Nucleus accumbens (tissue), 56 donors: ENCODE measurements at regions not wholly inside any gene's neighbourhood (a gene's known extent, or its start where the extent isn't known, plus 50 kb on each side); places are given as distances from the start of the nearest gene placed in this dataset.

Experiments
- DNase-seq, 56 donors: peaks; one replicate each; lab custom pipeline; 2025; lab: John Stamatoyannopoulos, UW

- no peak for DNase-seq
These were observed 183.1 kb downstream of the INO80D start for GRCh38 chr2:205902900-205903237.

- no peak for DNase-seq
These were observed 183.7 kb downstream of the INO80D start for GRCh38 chr2:205902041-205902899.

- no peak for DNase-seq
These were observed 184.5 kb downstream of the INO80D start for GRCh38 chr2:205901491-205901890.

- no peak for DNase-seq
These were observed 187.2 kb downstream of the INO80D start for GRCh38 chr2:205898744-205899143.

GRCh38 chr2:205895981-205896655, 189.9 kb downstream of the INO80D start:
- no peak for DNase-seq

GRCh38 chr2:205892665-205893259, 193.2 kb downstream of the INO80D start:
- DNase-seq: no peak

GRCh38 chr2:205892251-205892655, 193.7 kb downstream of the INO80D start:
- DNase-seq: peak in 12 of 56 donors; percentile 5 to 42 (median 18)

- no peak for DNase-seq
These were observed 196.9 kb downstream of the INO80D start for GRCh38 chr2:205889114-205889513.

- DNase-seq: no peak
These were observed 198.3 kb downstream of the INO80D start for GRCh38 chr2:205887637-205888036.

- DNase-seq: peak in 55 of 56 donors; percentile 1 to 86 (median 56)
These were observed 200.4 kb downstream of the INO80D start for GRCh38 chr2:205885492-205886099.

GRCh38 chr2:205883965-205884364, 201.7 kb downstream of the NRP2 start:
- DNase-seq: no peak

- DNase-seq: no peak
These were observed 200.6 kb downstream of the NRP2 start for GRCh38 chr2:205882806-205883425.

GRCh38 chr2:205880048-205880447, 197.7 kb downstream of the NRP2 start:
- DNase-seq: no peak

GRCh38 chr2:205878999-205879762, 196.9 kb downstream of the NRP2 start:
- peak in 2 of 56 donors; percentile 2 to 3 for DNase-seq

- DNase-seq: no peak
These were observed 195.2 kb downstream of the NRP2 start for GRCh38 chr2:205877496-205877895.

GRCh38 chr2:205876127-205876526, 193.8 kb downstream of the NRP2 start:
- no peak for DNase-seq

- DNase-seq: no peak
These were observed 190.4 kb downstream of the NRP2 start for GRCh38 chr2:205872716-205873115.

- no peak for DNase-seq
These were observed 187.1 kb downstream of the NRP2 start for GRCh38 chr2:205869439-205869838.

- no peak for DNase-seq
These were observed 186.6 kb downstream of the NRP2 start for GRCh38 chr2:205868773-205869333.

- no peak for DNase-seq
These were observed 185.8 kb downstream of the NRP2 start for GRCh38 chr2:205868053-205868452.
